ENCODE measurements at regions not wholly inside any gene's neighbourhood (a gene's known extent, or its start where the extent isn't known, plus 50 kb on each side); places are given as distances from the start of the nearest gene placed in this dataset.
"Not testable (repeated sequence)": the region's sequence is repeated elsewhere in the genome, so short reads cannot be mapped to it uniquely, and the experiment has no call there.

GRCh38 chr10:125595911-125596310 is 87.1 kb downstream of the TEX36 start:
- no peak overlapping the region for H3K4me2 ChIP-seq
- no peak overlapping the region for H3K4me3 ChIP-seq
- BruUV-seq (replicated peaks) = no TSS peak
- H3K27ac ChIP-seq = no peak overlapping the region
- DNase-seq = no peak
- H3K9me2 ChIP-seq (ENCODE audit: insufficient read depth) = no peaks in the 10 kb centered on the region
- H3K79me2 ChIP-seq (ENCODE audit: low read depth) = no peaks in the 10 kb centered on the region
- no peak overlapping the region for H2AFZ ChIP-seq
- ChIA-PET POLR2A (ENCODE audit: unreplicated experiment) (no interaction called here), CTCF (no interaction called here)
- H3K4me1 ChIP-seq (replicated peaks; ENCODE audit: insufficient read depth) = no peaks in the 10 kb centered on the region
- intact Hi-C loops (cut with micrococcal nuclease; ENCODE audit: unreplicated experiment) = no loop called here
- TF ChIP-seq EZH2 (IDR thresholded peaks at IDR 0.05; ENCODE audit: low read depth) (no peak), CTCF (conservative IDR thresholded peaks at IDR 0.05) (no peak)
- no peaks in the 10 kb centered on the region for H4K20me1 ChIP-seq (ENCODE audit: insufficient read depth)
- no peaks in the 10 kb centered on the region for H3K36me3 ChIP-seq (ENCODE audit: low read depth)
- H3K9me3 ChIP-seq (ENCODE audit: insufficient read depth, low read depth) = peaks cover 9% of the 10 kb centered on the region
- H3F3A ChIP-seq (ENCODE audit: insufficient read depth, low read depth) = no peaks in the 10 kb centered on the region
- H3K27me3 ChIP-seq (ENCODE audit: insufficient read depth, low read depth) = no peaks in the 10 kb centered on the region

GRCh38 chr10:125593644-125594043 is 89.3 kb downstream of the TEX36 start:
- ChIA-PET POLR2A (ENCODE audit: unreplicated experiment) (no interaction called here), CTCF (no interaction called here)
- BruUV-seq (replicated peaks) = no TSS peak
- intact Hi-C loops (cut with micrococcal nuclease; ENCODE audit: unreplicated experiment) = no loop called here
- Histone ChIP-seq H3K36me3 (ENCODE audit: low read depth) (no peaks in the 10 kb centered on the region), H3K79me2 (ENCODE audit: low read depth) (no peaks in the 10 kb centered on the region), H3K27ac (no peak overlapping the region), H3K4me1 (replicated peaks; ENCODE audit: insufficient read depth) (no peaks in the 10 kb centered on the region), H4K20me1 (ENCODE audit: insufficient read depth) (no peaks in the 10 kb centered on the region), H3K27me3 (ENCODE audit: insufficient read depth, low read depth) (no peaks in the 10 kb centered on the region), H3F3A (ENCODE audit: insufficient read depth, low read depth) (no peaks in the 10 kb centered on the region), H3K9me2 (ENCODE audit: insufficient read depth) (no peaks in the 10 kb centered on the region), H3K4me2 (no peak overlapping the region), H2AFZ (no peak overlapping the region), H3K9me3 (ENCODE audit: insufficient read depth, low read depth) (peaks cover 9% of the 10 kb centered on the region), H3K4me3 (no peak overlapping the region)
- no peak for DNase-seq
- TF ChIP-seq EZH2 (IDR thresholded peaks at IDR 0.05; ENCODE audit: low read depth) = no peak
- TF ChIP-seq CTCF (conservative IDR thresholded peaks at IDR 0.05) = no peak

DNA sequence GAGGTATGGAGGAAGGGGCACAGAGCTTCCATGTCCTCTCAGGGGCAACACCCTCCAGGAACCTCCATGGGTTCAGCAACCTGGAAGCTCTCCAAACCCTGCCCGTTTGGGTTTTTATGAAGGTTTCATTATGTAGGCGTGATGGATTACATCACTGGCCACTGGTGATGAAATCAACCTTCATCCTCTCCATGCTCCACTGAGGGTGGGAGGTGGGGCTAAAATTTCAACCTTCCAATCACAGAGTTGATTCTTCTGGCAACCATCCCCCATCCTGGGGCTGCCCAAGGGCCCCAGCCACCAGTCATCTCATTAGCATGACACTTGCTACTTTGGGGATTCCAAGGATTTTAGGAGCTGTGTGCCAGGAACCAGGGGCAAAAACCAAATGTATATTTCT is 90.1 kb downstream of the TEX36 start:
- no peak overlapping the region for H3K4me2 ChIP-seq
- no peaks in the 10 kb centered on the region for H3K27me3 ChIP-seq (ENCODE audit: insufficient read depth, low read depth)
- no TSS peak for BruUV-seq (replicated peaks)
- no peaks in the 10 kb centered on the region for H3K4me1 ChIP-seq (replicated peaks; ENCODE audit: insufficient read depth)
- no peaks in the 10 kb centered on the region for H3K79me2 ChIP-seq (ENCODE audit: low read depth)
- no peaks in the 10 kb centered on the region for H3F3A ChIP-seq (ENCODE audit: insufficient read depth, low read depth)
- ChIA-PET CTCF (no interaction called here), POLR2A (ENCODE audit: unreplicated experiment) (no interaction called here)
- no peak overlapping the region for H2AFZ ChIP-seq
- H3K36me3 ChIP-seq (ENCODE audit: low read depth) = no peaks in the 10 kb centered on the region
- no peak overlapping the region for H3K27ac ChIP-seq
- H3K9me2 ChIP-seq (ENCODE audit: insufficient read depth) = no peaks in the 10 kb centered on the region
- H3K9me3 ChIP-seq (ENCODE audit: insufficient read depth, low read depth) = peaks cover 9% of the 10 kb centered on the region
- no peak for DNase-seq
- intact Hi-C loops (cut with micrococcal nuclease; ENCODE audit: unreplicated experiment) = no loop called here
- TF ChIP-seq EZH2 (IDR thresholded peaks at IDR 0.05; ENCODE audit: low read depth) = no peak
- H3K4me3 ChIP-seq = no peak overlapping the region
- H4K20me1 ChIP-seq (ENCODE audit: insufficient read depth) = no peaks in the 10 kb centered on the region

DNA sequence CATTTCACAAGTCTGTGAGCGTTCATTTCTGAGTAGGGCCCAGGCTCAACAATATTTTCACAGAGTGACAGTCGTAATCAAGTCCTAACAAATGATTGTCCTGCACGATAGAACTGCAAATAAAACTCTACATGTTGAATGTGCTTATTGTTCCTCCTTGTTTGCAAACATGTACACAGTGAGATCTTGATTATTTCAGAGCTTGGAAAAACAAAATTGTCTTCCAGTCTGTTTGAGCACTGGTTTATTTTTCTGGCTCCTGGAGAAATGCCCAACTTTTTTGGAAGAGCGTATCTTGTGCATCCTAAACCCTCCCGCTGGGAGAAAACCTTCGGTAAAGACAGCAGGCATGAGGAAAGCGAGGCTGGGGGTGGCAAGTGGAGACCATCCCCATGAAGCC is 91.1 kb downstream of the TEX36 start:
- no peak for TF ChIP-seq EZH2 (IDR thresholded peaks at IDR 0.05; ENCODE audit: low read depth)
- TF ChIP-seq CTCF (conservative IDR thresholded peaks at IDR 0.05) = no peak
- no peaks in the 10 kb centered on the region for H3K9me2 ChIP-seq (ENCODE audit: insufficient read depth)
- no peaks in the 10 kb centered on the region for H3F3A ChIP-seq (ENCODE audit: insufficient read depth, low read depth)
- peaks cover 9% of the 10 kb centered on the region for H3K9me3 ChIP-seq (ENCODE audit: insufficient read depth, low read depth)
- H3K36me3 ChIP-seq (ENCODE audit: low read depth) = no peaks in the 10 kb centered on the region
- BruUV-seq (replicated peaks) = no TSS peak
- H3K27me3 ChIP-seq (ENCODE audit: insufficient read depth, low read depth) = no peaks in the 10 kb centered on the region
- H4K20me1 ChIP-seq (ENCODE audit: insufficient read depth) = no peaks in the 10 kb centered on the region
- ChIA-PET CTCF (no interaction called here), POLR2A (ENCODE audit: unreplicated experiment) (no interaction called here)
- no peaks in the 10 kb centered on the region for H3K79me2 ChIP-seq (ENCODE audit: low read depth)
- no peak overlapping the region for H3K4me3 ChIP-seq
- intact Hi-C loops (cut with micrococcal nuclease; ENCODE audit: unreplicated experiment) = no loop called here
- no peaks in the 10 kb centered on the region for H3K4me1 ChIP-seq (replicated peaks; ENCODE audit: insufficient read depth)
- no peak overlapping the region for H2AFZ ChIP-seq
- H3K4me2 ChIP-seq = no peak overlapping the region
- no peak for DNase-seq
- H3K27ac ChIP-seq = no peak overlapping the region

DNA sequence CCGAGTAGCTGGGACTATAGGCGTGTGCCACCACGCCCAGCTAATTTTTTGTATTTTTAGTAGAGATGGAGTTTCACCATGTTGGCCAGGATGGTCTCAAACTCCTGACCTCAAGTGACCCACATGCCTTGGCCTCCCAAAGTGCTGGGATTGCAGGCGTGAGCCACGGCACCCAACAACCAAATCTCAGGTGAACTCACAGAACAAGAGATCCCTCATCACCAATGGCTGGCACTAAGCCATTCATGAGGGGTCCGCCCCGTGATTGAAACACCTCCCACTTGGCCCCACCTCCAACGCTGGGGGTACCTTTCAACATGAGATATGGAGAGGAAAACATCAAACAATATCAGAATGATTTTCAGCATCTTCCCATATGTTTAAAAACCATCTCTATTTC is 94.2 kb downstream of the TEX36 start:
- intact Hi-C loops (cut with micrococcal nuclease; ENCODE audit: unreplicated experiment) = loop anchor here (5.0 kb wide), 1 partner anchor 74 kb away; no protein-coding TSS in a partner anchor
- DNase-seq; CTCF ChIA-PET; H2AFZ ChIP-seq; POLR2A ChIA-PET (ENCODE audit: unreplicated experiment); H3K36me3 ChIP-seq (ENCODE audit: low read depth); H3K4me2 ChIP-seq; H3K79me2 ChIP-seq (ENCODE audit: low read depth); H3K9me3 ChIP-seq (ENCODE audit: insufficient read depth, low read depth); H3K9me2 ChIP-seq (ENCODE audit: insufficient read depth); BruUV-seq (replicated peaks); H3K4me3 ChIP-seq; H3K27me3 ChIP-seq (ENCODE audit: insufficient read depth, low read depth); H3K27ac ChIP-seq; H4K20me1 ChIP-seq (ENCODE audit: insufficient read depth): not testable (repeated sequence)
- Histone ChIP-seq H3K4me1 (replicated peaks; ENCODE audit: insufficient read depth) (peaks cover 24% of the 10 kb centered on the region), H3F3A (ENCODE audit: insufficient read depth, low read depth) (peaks cover 18% of the 10 kb centered on the region)
